NCI-H187 (cell line): ENCODE measurements at regions not wholly inside any gene's neighbourhood (a gene's known extent, or its start where the extent isn't known, plus 50 kb on each side); places are given as distances from the start of the nearest gene placed in this dataset.
"Not testable (repeated sequence)": the region's sequence is repeated elsewhere in the genome, so short reads cannot be mapped to it uniquely, and the experiment has no call there.

Experiments used
- DNase-seq, 2 experiments: peaks; one replicate each; lab custom pipeline; 2025; lab: John Stamatoyannopoulos, UW

GRCh38 chr4:131309628-131310027, 1839.5 kb upstream of the PCDH10 start:
- DNase-seq, result no peak

GRCh38 chr4:131316086-131316485, 1833.0 kb upstream of the PCDH10 start:
- DNase-seq, result no peak

GRCh38 chr4:131337936-131338335, 1811.2 kb upstream of the PCDH10 start:
- no peak for DNase-seq

- no peak for DNase-seq
These were observed 1810.0 kb upstream of the PCDH10 start for GRCh38 chr4:131339137-131339536.

- DNase-seq, result no peak
These were observed 1804.3 kb upstream of the PCDH10 start for GRCh38 chr4:131344761-131345160.

GRCh38 chr4:131347816-131348215, 1801.3 kb upstream of the PCDH10 start:
- DNase-seq, result no peak

- DNase-seq, result no peak
These were observed 1800.8 kb upstream of the PCDH10 start for GRCh38 chr4:131348263-131348662.

- not testable (repeated sequence) for DNase-seq
These were observed 1796.7 kb upstream of the PCDH10 start for GRCh38 chr4:131352371-131352770.

- DNase-seq, result no peak
These were observed 1782.4 kb upstream of the PCDH10 start for GRCh38 chr4:131366714-131367113.

GRCh38 chr4:131367441-131367840, 1781.7 kb upstream of the PCDH10 start:
- DNase-seq, result no peak

GRCh38 chr4:131370846-131371245, 1778.2 kb upstream of the PCDH10 start:
- peak; percentile 1 to 52 for DNase-seq

GRCh38 chr4:131381055-131381454, 1768.0 kb upstream of the PCDH10 start:
- no peak for DNase-seq

GRCh38 chr4:131382839-131383238, 1766.3 kb upstream of the PCDH10 start:
- DNase-seq, result no peak

- DNase-seq, result no peak
These were observed 1760.8 kb upstream of the PCDH10 start for GRCh38 chr4:131388277-131388676.

- no peak for DNase-seq
These were observed 1741.0 kb upstream of the PCDH10 start for GRCh38 chr4:131408102-131408501.

- DNase-seq, result no peak
These were observed 1737.7 kb upstream of the PCDH10 start for GRCh38 chr4:131411393-131411792.

- DNase-seq, result no peak
These were observed 1729.9 kb upstream of the PCDH10 start for GRCh38 chr4:131419147-131419546.

- DNase-seq, result no peak
These were observed 1722.9 kb upstream of the PCDH10 start for GRCh38 chr4:131426023-131426758.

- no peak for DNase-seq
These were observed 1722.1 kb upstream of the PCDH10 start for GRCh38 chr4:131427000-131427399.

- DNase-seq, result no peak
These were observed 1718.8 kb upstream of the PCDH10 start for GRCh38 chr4:131430302-131430701.

GRCh38 chr4:131441004-131441688, 1707.9 kb upstream of the PCDH10 start:
- DNase-seq, result no peak

GRCh38 chr4:131447883-131448282, 1701.2 kb upstream of the PCDH10 start:
- no peak for DNase-seq

GRCh38 chr4:131450572-131451209, 1698.4 kb upstream of the PCDH10 start:
- DNase-seq, result no peak
